ENCODE measurements at regions not wholly inside any gene's neighbourhood (a gene's known extent, or its start where the extent isn't known, plus 50 kb on each side); places are given as distances from the start of the nearest gene placed in this dataset.

GRCh38 chr5:145680169-145680568 is 155.0 kb downstream of the PRELID2 start:
- Histone ChIP-seq H3K4me3 (ENCODE audit: low read depth, low read length) (no peak overlapping the region), H3K9ac (no peak overlapping the region), H3K36me3 (ENCODE audit: control insufficient read depth, insufficient read depth, low read length) (no peaks in the 10 kb centered on the region), H3K9me3 (ENCODE audit: control insufficient read depth, low read length) (no peaks in the 10 kb centered on the region), H3K4me1 (no peaks in the 10 kb centered on the region), H3K27me3 (ENCODE audit: control insufficient read depth, insufficient read depth, low read length) (no peaks in the 10 kb centered on the region), H3K27ac (no peak overlapping the region), H2AFZ (no peak overlapping the region), H3K79me2 (no peaks in the 10 kb centered on the region), H3K4me2 (ENCODE audit: low read length) (no peak overlapping the region)
- TF ChIP-seq CTCF (IDR thresholded peaks at IDR 0.05): no peak

- Histone ChIP-seq H3K27me3 (ENCODE audit: control insufficient read depth, insufficient read depth, low read length) (no peaks in the 10 kb centered on the region), H3K79me2 (no peaks in the 10 kb centered on the region), H3K4me3 (ENCODE audit: low read depth, low read length) (no peak overlapping the region)
Measured at GRCh38 chr5:145678255-145678654, 156.9 kb downstream of the PRELID2 start.

GRCh38 chr5:145673786-145674185 is 161.4 kb downstream of the PRELID2 start:
- no peak overlapping the region for H3K9ac ChIP-seq
- no peak for TF ChIP-seq CTCF (IDR thresholded peaks at IDR 0.05)
- no peak overlapping the region for H3K4me2 ChIP-seq (ENCODE audit: low read length)
- H3K27ac ChIP-seq: no peak overlapping the region
- no peaks in the 10 kb centered on the region for H3K79me2 ChIP-seq
- no peaks in the 10 kb centered on the region for H3K36me3 ChIP-seq (ENCODE audit: control insufficient read depth, insufficient read depth, low read length)
- no peak overlapping the region for H3K4me3 ChIP-seq (ENCODE audit: low read depth, low read length)
- H2AFZ ChIP-seq: no peak overlapping the region
- no peaks in the 10 kb centered on the region for H3K27me3 ChIP-seq (ENCODE audit: control insufficient read depth, insufficient read depth, low read length)
- H3K4me1 ChIP-seq: no peaks in the 10 kb centered on the region
- H3K9me3 ChIP-seq (ENCODE audit: control insufficient read depth, low read length): no peaks in the 10 kb centered on the region

More at GRCh38 chr5:145678255-145678654, 156.9 kb downstream of the PRELID2 start:
- no peaks in the 10 kb centered on the region for H3K9me3 ChIP-seq (ENCODE audit: control insufficient read depth, low read length)
- H3K4me1 ChIP-seq: no peaks in the 10 kb centered on the region
- H2AFZ ChIP-seq: no peak overlapping the region
- H3K36me3 ChIP-seq (ENCODE audit: control insufficient read depth, insufficient read depth, low read length): no peaks in the 10 kb centered on the region
- H3K27ac ChIP-seq: no peak overlapping the region
- no peak overlapping the region for H3K4me2 ChIP-seq (ENCODE audit: low read length)
- no peak for TF ChIP-seq CTCF (IDR thresholded peaks at IDR 0.05)
- no peak overlapping the region for H3K9ac ChIP-seq

- Histone ChIP-seq H3K4me2 (ENCODE audit: low read length) (no peak overlapping the region), H3K27me3 (ENCODE audit: control insufficient read depth, insufficient read depth, low read length) (no peaks in the 10 kb centered on the region), H3K9me3 (ENCODE audit: control insufficient read depth, low read length) (no peaks in the 10 kb centered on the region), H3K27ac (no peak overlapping the region), H3K36me3 (ENCODE audit: control insufficient read depth, insufficient read depth, low read length) (no peaks in the 10 kb centered on the region), H2AFZ (no peak overlapping the region), H3K79me2 (no peaks in the 10 kb centered on the region), H3K4me1 (no peaks in the 10 kb centered on the region), H3K9ac (no peak overlapping the region), H3K4me3 (ENCODE audit: low read depth, low read length) (no peak overlapping the region)
- no peak for TF ChIP-seq CTCF (IDR thresholded peaks at IDR 0.05)
Measured at GRCh38 chr5:145668714-145669113, 166.4 kb downstream of the PRELID2 start.

- Histone ChIP-seq H3K79me2 (no peaks in the 10 kb centered on the region), H3K4me2 (ENCODE audit: low read length) (no peak overlapping the region), H2AFZ (no peak overlapping the region), H3K4me3 (ENCODE audit: low read depth, low read length) (no peak overlapping the region), H3K4me1 (no peaks in the 10 kb centered on the region), H3K9me3 (ENCODE audit: control insufficient read depth, low read length) (no peaks in the 10 kb centered on the region), H3K36me3 (ENCODE audit: control insufficient read depth, insufficient read depth, low read length) (no peaks in the 10 kb centered on the region), H3K9ac (no peak overlapping the region), H3K27me3 (ENCODE audit: control insufficient read depth, insufficient read depth, low read length) (no peaks in the 10 kb centered on the region), H3K27ac (no peak overlapping the region)
- TF ChIP-seq CTCF (IDR thresholded peaks at IDR 0.05): no peak
Measured at GRCh38 chr5:145667742-145668141, 167.4 kb downstream of the PRELID2 start.

All from parathyroid adenoma (tissue), 2 donors.